Spleen (tissue), 7 donors: ENCODE measurements at regions not wholly inside any gene's neighbourhood (a gene's known extent, or its start where the extent isn't known, plus 50 kb on each side); places are given as distances from the start of the nearest gene placed in this dataset.

ENCODE experiments used
- CTCF ChIP-seq, 11 experiments: fragments of 200-600 bp in 7 of 11; fragments of 450-650 bp in 4 of 11; sonication (generic) in 4 of 11; IDR thresholded peaks in 8 of 11; conservative IDR thresholded peaks in 3 of 11; 1 replicate in 7 of 11; 2 replicates in 4 of 11; pipeline versions ENCODE4 v1.4.0 to v1.8.0; 2016 to 2021; ENCODE audit warnings: antibody characterized with exemption in 11 of 11, inconsistent platforms in 4 of 11, mild to moderate bottlenecking in 1 of 11
- POLR2A ChIP-seq, 3 donors: fragments of 450-650 bp; IDR thresholded peaks; one replicate each; pipeline ENCODE4 v1.5.1; 2017; ENCODE audit warnings: antibody characterized with exemption in 3 of 3, mild to moderate bottlenecking in 1 of 3
- POLR2AphosphoS5 ChIP-seq, 3 donors: sonication (generic); formaldehyde crosslinking; IDR thresholded peaks; one replicate each; pipeline ENCODE4 v1.5.1; 2017; ENCODE audit warnings: antibody characterized with exemption in 3 of 3
- donor health status: DM: no; HTN: no; CAD: no; lungs with moderate emphysema.
- donor health status: DM: no; HTN: no; CAD: no.
- donor health status: DM: no; HTN: no; CAD: no.

DNA sequence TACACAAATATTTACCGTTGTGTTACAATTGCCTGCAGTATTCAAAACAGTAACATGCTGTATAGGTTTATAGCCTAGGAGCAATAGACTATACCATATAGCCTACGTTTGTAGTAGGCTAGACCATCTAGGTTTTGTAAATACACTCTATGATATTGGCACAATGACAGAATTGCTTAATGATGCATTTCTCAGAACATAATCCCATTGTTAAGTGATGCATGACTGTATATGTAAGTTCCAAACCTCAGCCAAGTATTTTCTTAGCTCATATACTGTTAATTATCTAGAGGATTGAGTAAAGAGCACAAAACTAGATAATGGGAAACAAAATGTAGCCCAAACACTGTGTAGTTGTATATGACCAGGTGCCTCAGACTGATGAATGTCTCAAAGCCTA is 220.1 kb downstream of the ANXA1 start:
- TF ChIP-seq CTCF (IDR thresholded peaks at IDR 0.05 in 8 of 11, conservative IDR thresholded peaks at IDR 0.05 in 3 of 11), result no peak
- no peak for TF ChIP-seq POLR2AphosphoS5 (IDR thresholded peaks at IDR 0.05)
- TF ChIP-seq POLR2A (IDR thresholded peaks at IDR 0.05), result no peak
